ENCODE measurements at regions not wholly inside any gene's neighbourhood (a gene's known extent, or its start where the extent isn't known, plus 50 kb on each side); places are given as distances from the start of the nearest gene placed in this dataset.

DNA sequence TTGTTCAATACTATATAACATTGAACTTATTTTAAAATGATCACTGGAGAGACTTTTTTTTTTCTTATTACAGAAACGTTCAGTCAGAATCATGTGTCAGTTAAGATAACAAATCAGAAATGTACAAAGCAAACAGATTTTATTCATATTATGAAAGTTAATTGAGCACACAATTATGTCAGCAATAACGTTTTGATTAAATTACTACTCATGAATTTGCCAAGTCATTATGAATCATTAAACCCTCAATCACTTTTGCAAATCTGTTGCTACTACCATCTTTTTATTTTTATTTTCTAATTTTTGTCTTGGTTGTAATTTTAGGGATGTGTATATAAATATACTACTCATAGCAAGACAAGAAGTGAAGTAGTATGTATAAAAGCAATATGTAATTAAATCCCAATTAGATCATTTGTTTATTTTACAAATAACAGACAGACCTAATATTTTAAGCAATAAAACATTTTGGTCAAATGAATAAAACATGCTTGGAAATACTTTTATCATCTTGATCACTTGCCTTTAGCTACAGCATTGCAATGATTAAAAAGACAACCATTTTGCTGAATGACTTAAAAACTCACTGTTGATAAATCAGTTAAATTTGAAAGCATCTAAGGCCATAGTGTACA, 893.4 kb upstream of the MIR17HG start:
- Histone ChIP-seq H3K9me2 (ENCODE audit: insufficient read depth) (no peaks in the 10 kb centered on the region), H3K4me3 (replicated peaks in 1 of 2; ENCODE audit: low read depth in 1 of 2, low read length in 2 of 2) (no peak overlapping the region), H3K9me3 (ENCODE audit: control insufficient read depth in 1 of 2, insufficient read depth in 1 of 2, low read depth in 1 of 2, low read length in 2 of 2) (peaks cover 0 to 4% of the 10 kb centered on the region in 2 experiments; a peak in 1 of 4 replicates), H4K20me1 (ENCODE audit: insufficient read depth) (no peaks in the 10 kb centered on the region), H3K4me1 (ENCODE audit: control insufficient read depth in 1 of 2, insufficient read depth in 2 of 2, low read length in 2 of 2) (no peaks in the 10 kb centered on the region), H2AFZ (ENCODE audit: low read depth, low read length, poor library complexity, severe bottlenecking) (no peak overlapping the region), H3K27me3 (ENCODE audit: insufficient read depth, low read length) (no peaks in the 10 kb centered on the region), H3K36me3 (ENCODE audit: control insufficient read depth in 1 of 2, insufficient read depth in 2 of 2, low read length in 2 of 2) (no peaks in the 10 kb centered on the region), H3K9ac (ENCODE audit: low read length) (no peak overlapping the region), H3K79me2 (ENCODE audit: insufficient read depth, low read length) (no peaks in the 10 kb centered on the region), H3K4me2 (ENCODE audit: low read length) (no peak overlapping the region), H3K27ac (ENCODE audit: low read depth, low read length) (no peak overlapping the region)
- BruUV-seq (replicated peaks): no TSS peak
- ATAC-seq (no peak), DNase-seq (ENCODE audit: low read depth, low spot score) (no peak)
- intact Hi-C loops (cut with micrococcal nuclease): no loop called here
- TF ChIP-seq POLR2AphosphoS5 (IDR thresholded peaks at IDR 0.05; ENCODE audit: low read depth, low read length): no peak
- TF ChIP-seq EGR1 (IDR thresholded peaks at IDR 0.05; ENCODE audit: low read depth): no peak
- no peak for TF ChIP-seq SP1 (IDR thresholded peaks at IDR 0.05; ENCODE audit: low read depth)
- TF ChIP-seq, protein P1, sequence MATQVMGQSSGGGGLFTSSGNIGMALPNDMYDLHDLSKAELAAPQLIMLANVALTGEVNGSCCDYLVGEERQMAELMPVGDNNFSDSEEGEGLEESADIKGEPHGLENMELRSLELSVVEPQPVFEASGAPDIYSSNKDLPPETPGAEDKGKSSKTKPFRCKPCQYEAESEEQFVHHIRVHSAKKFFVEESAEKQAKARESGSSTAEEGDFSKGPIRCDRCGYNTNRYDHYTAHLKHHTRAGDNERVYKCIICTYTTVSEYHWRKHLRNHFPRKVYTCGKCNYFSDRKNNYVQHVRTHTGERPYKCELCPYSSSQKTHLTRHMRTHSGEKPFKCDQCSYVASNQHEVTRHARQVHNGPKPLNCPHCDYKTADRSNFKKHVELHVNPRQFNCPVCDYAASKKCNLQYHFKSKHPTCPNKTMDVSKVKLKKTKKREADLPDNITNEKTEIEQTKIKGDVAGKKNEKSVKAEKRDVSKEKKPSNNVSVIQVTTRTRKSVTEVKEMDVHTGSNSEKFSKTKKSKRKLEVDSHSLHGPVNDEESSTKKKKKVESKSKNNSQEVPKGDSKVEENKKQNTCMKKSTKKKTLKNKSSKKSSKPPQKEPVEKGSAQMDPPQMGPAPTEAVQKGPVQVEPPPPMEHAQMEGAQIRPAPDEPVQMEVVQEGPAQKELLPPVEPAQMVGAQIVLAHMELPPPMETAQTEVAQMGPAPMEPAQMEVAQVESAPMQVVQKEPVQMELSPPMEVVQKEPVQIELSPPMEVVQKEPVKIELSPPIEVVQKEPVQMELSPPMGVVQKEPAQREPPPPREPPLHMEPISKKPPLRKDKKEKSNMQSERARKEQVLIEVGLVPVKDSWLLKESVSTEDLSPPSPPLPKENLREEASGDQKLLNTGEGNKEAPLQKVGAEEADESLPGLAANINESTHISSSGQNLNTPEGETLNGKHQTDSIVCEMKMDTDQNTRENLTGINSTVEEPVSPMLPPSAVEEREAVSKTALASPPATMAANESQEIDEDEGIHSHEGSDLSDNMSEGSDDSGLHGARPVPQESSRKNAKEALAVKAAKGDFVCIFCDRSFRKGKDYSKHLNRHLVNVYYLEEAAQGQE (IDR thresholded peaks at IDR 0.05; ENCODE audit: low read depth): no peak
- no peak for TF ChIP-seq FOSL1 (IDR thresholded peaks at IDR 0.05; ENCODE audit: low read depth)
- TF ChIP-seq, protein P2, sequence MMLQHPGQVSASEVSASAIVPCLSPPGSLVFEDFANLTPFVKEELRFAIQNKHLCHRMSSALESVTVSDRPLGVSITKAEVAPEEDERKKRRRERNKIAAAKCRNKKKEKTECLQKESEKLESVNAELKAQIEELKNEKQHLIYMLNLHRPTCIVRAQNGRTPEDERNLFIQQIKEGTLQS (IDR thresholded peaks at IDR 0.05): no peak
- TF ChIP-seq POLR2A (IDR thresholded peaks at IDR 0.05; ENCODE audit: borderline replicate concordance, extremely low read depth, insufficient read depth, insufficient read length): no peak
- TF ChIP-seq ZFX (IDR thresholded peaks at IDR 0.05): no peak
- no peak for TF ChIP-seq ELF1 (IDR thresholded peaks at IDR 0.05; ENCODE audit: borderline replicate concordance, low read depth)
- no peak for TF ChIP-seq YY1 (IDR thresholded peaks at IDR 0.05; ENCODE audit: extremely low read depth, insufficient replicate concordance, low read depth, low read length)
- TF ChIP-seq JUND (IDR thresholded peaks at IDR 0.05): no peak
- TF ChIP-seq, protein P3, sequence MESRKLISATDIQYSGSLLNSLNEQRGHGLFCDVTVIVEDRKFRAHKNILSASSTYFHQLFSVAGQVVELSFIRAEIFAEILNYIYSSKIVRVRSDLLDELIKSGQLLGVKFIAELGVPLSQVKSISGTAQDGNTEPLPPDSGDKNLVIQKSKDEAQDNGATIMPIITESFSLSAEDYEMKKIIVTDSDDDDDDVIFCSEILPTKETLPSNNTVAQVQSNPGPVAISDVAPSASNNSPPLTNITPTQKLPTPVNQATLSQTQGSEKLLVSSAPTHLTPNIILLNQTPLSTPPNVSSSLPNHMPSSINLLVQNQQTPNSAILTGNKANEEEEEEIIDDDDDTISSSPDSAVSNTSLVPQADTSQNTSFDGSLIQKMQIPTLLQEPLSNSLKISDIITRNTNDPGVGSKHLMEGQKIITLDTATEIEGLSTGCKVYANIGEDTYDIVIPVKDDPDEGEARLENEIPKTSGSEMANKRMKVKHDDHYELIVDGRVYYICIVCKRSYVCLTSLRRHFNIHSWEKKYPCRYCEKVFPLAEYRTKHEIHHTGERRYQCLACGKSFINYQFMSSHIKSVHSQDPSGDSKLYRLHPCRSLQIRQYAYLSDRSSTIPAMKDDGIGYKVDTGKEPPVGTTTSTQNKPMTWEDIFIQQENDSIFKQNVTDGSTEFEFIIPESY (IDR thresholded peaks at IDR 0.05; ENCODE audit: extremely low read depth, insufficient replicate concordance, low read length): no peak
- TF ChIP-seq, protein P4, sequence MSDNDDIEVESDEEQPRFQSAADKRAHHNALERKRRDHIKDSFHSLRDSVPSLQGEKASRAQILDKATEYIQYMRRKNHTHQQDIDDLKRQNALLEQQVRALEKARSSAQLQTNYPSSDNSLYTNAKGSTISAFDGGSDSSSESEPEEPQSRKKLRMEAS (IDR thresholded peaks at IDR 0.05): no peak
- TF ChIP-seq SIN3A (IDR thresholded peaks at IDR 0.05; ENCODE audit: low read depth): no peak
- no peak for TF ChIP-seq SRF (IDR thresholded peaks at IDR 0.05; ENCODE audit: low read depth)
- no peak for TF ChIP-seq EZH2 (IDR thresholded peaks at IDR 0.05)
- no peak for TF ChIP-seq ZNF274 (IDR thresholded peaks at IDR 0.05; ENCODE audit: low read depth, low read length)
- no peak for TF ChIP-seq RAD21 (IDR thresholded peaks at IDR 0.05; ENCODE audit: low read depth)
- no peak for TF ChIP-seq EZH2phosphoT487 (IDR thresholded peaks at IDR 0.05; ENCODE audit: borderline replicate concordance)
- ChIA-PET RAD21 (ENCODE audit: low non-redundant PET in 1 of 2, low total read pairs in 2 of 2, uncharacterized antibody in 2 of 2, unreplicated experiment in 2 of 2) (no interaction called here), POLR2A (no interaction called here), CTCF (no interaction called here)

All from HCT116 (cell line).